ENCODE measurements at regions not wholly inside any gene's neighbourhood (a gene's known extent, or its start where the extent isn't known, plus 50 kb on each side); places are given as distances from the start of the nearest gene placed in this dataset.

DNA sequence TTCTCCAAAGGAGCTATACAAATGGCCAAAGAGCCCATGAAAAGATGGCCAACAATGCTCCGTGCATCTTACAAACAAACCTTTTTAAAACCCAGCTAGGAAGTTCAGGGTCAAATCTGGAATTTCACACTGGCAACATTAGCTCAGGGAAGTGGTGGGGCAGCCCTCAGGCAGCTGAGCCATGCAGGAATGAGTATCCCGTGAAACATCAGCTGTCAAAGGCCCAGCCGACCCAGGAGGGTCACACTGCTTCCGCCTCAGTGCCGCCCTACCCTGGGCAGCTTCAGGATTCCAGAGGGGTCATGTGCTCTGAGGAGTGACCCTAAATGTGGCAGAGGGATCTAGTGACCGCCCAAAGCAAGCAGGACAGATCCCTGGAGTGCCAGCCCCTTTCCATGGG, 73.4 kb downstream of the LINC01488 start:
- TF ChIP-seq, protein P1, sequence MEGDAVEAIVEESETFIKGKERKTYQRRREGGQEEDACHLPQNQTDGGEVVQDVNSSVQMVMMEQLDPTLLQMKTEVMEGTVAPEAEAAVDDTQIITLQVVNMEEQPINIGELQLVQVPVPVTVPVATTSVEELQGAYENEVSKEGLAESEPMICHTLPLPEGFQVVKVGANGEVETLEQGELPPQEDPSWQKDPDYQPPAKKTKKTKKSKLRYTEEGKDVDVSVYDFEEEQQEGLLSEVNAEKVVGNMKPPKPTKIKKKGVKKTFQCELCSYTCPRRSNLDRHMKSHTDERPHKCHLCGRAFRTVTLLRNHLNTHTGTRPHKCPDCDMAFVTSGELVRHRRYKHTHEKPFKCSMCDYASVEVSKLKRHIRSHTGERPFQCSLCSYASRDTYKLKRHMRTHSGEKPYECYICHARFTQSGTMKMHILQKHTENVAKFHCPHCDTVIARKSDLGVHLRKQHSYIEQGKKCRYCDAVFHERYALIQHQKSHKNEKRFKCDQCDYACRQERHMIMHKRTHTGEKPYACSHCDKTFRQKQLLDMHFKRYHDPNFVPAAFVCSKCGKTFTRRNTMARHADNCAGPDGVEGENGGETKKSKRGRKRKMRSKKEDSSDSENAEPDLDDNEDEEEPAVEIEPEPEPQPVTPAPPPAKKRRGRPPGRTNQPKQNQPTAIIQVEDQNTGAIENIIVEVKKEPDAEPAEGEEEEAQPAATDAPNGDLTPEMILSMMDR (IDR thresholded peaks at IDR 0.05) = no peak
- TF ChIP-seq POLR2A (IDR thresholded peaks at IDR 0.05) = no peak
